Cerebellar nuclear complex (tissue), 1 donor: ENCODE measurements at regions not wholly inside any gene's neighbourhood (a gene's known extent, or its start where the extent isn't known, plus 50 kb on each side); places are given as distances from the start of the nearest gene placed in this dataset.

Experiments
- DNase-seq, 2 experiments: peaks; one replicate each; lab custom pipeline; 2025; lab: John Stamatoyannopoulos, UW

GRCh38 chr5:174335682-174336364, 290.3 kb downstream of the NSG2 start:
- no peak for DNase-seq

- no peak for DNase-seq
Observed at GRCh38 chr5:174336479-174336878, 291.0 kb downstream of the NSG2 start.

GRCh38 chr5:174337276-174338184, 292.0 kb downstream of the NSG2 start:
- no peak for DNase-seq

GRCh38 chr5:174338185-174339010, 292.9 kb downstream of the NSG2 start:
- DNase-seq: no peak

GRCh38 chr5:174339130-174339529, 293.6 kb downstream of the NSG2 start:
- no peak for DNase-seq

GRCh38 chr5:174340226-174340625, 294.7 kb downstream of the NSG2 start:
- no peak for DNase-seq

GRCh38 chr5:174342696-174343095, 297.2 kb downstream of the NSG2 start:
- DNase-seq: no peak

GRCh38 chr5:174343826-174344225, 298.3 kb downstream of the NSG2 start:
- no peak for DNase-seq

- DNase-seq: no peak
Observed at GRCh38 chr5:174344335-174344734, 298.8 kb downstream of the NSG2 start.

- DNase-seq: no peak
Observed at GRCh38 chr5:174347183-174347582, 301.7 kb downstream of the NSG2 start.

- no peak for DNase-seq
Observed at GRCh38 chr5:174348311-174348981, 302.9 kb downstream of the NSG2 start.

- DNase-seq: no peak
Observed at GRCh38 chr5:174352681-174353080, 307.2 kb downstream of the NSG2 start.

GRCh38 chr5:174354571-174354970, 309.1 kb downstream of the NSG2 start:
- DNase-seq: no peak

- DNase-seq: no peak
Observed at GRCh38 chr5:174355208-174355612, 309.7 kb downstream of the NSG2 start.

GRCh38 chr5:174355995-174356394, 310.5 kb downstream of the NSG2 start:
- no peak for DNase-seq

- no peak for DNase-seq
Observed at GRCh38 chr5:174356536-174356935, 311.0 kb downstream of the NSG2 start.

GRCh38 chr5:174358276-174358675, 312.8 kb downstream of the NSG2 start:
- DNase-seq: no peak

GRCh38 chr5:174359071-174359470, 313.6 kb downstream of the NSG2 start:
- DNase-seq: no peak

GRCh38 chr5:174362514-174362913, 317.0 kb downstream of the NSG2 start:
- DNase-seq: no peak

- DNase-seq: no peak
Observed at GRCh38 chr5:174363934-174364333, 318.4 kb downstream of the NSG2 start.

- no peak for DNase-seq
Observed at GRCh38 chr5:174364676-174365075, 319.2 kb downstream of the NSG2 start.

- no peak for DNase-seq
Observed at GRCh38 chr5:174371600-174372094, 326.1 kb downstream of the NSG2 start.
